Parathyroid adenoma (tissue), 2 donors: ENCODE measurements at regions not wholly inside any gene's neighbourhood (a gene's known extent, or its start where the extent isn't known, plus 50 kb on each side); places are given as distances from the start of the nearest gene placed in this dataset.

ENCODE experiments used
- H2AFZ ChIP-seq: fragments of 300-600 bp; sonication (generic); one replicate; pipeline ENCODE4 v1.7.0; 2017; ENCODE audit warnings: antibody characterized with exemption, mild to moderate bottlenecking
- H3K27ac ChIP-seq: fragments of 300-600 bp; sonication (generic); one replicate; pipeline ENCODE4 v1.7.0; 2017
- H3K27me3 ChIP-seq: fragments of 300-600 bp; sonication (generic); one replicate; pipeline ENCODE4 v1.7.0; 2017; ENCODE audit warnings: low read length; ENCODE audit not compliant: control insufficient read depth, insufficient read depth
- H3K36me3 ChIP-seq: fragments of 300-600 bp; sonication (generic); one replicate; pipeline ENCODE4 v1.7.0; 2017; ENCODE audit warnings: low read length; ENCODE audit not compliant: control insufficient read depth, insufficient read depth
- H3K4me1 ChIP-seq: fragments of 300-600 bp; sonication (generic); one replicate; pipeline ENCODE4 v1.7.0; 2017; ENCODE audit warnings: control low read depth
- H3K4me2 ChIP-seq: fragments of 300-600 bp; sonication (generic); one replicate; pipeline ENCODE4 v1.7.0; 2017; ENCODE audit warnings: low read length
- H3K4me3 ChIP-seq: fragments of 300-600 bp; sonication (generic); one replicate; pipeline ENCODE4 v1.7.0; 2017; ENCODE audit warnings: low read depth, low read length
- H3K79me2 ChIP-seq: fragments of 300-600 bp; sonication (generic); one replicate; pipeline ENCODE4 v1.7.0; 2017; ENCODE audit warnings: control low read depth
- H3K9ac ChIP-seq: fragments of 300-600 bp; sonication (generic); one replicate; pipeline ENCODE4 v1.7.0; 2017; ENCODE audit warnings: mild to moderate bottlenecking
- H3K9me3 ChIP-seq: fragments of 300-600 bp; sonication (generic); one replicate; pipeline ENCODE4 v1.7.0; 2017; ENCODE audit warnings: low read length; ENCODE audit not compliant: control insufficient read depth
- CTCF ChIP-seq: fragments of 300-600 bp; sonication (generic); IDR thresholded peaks from one replicate; pipeline ENCODE4 v1.7.0; 2017; ENCODE audit warnings: antibody characterized with exemption, mild to moderate bottlenecking
- donor health status: primary hyperparathyroidism.

GRCh38 chr12:90183201-90183600 lies 474.6 kb upstream of the ATP2B1 start:
- H3K4me3 ChIP-seq, result no peak overlapping the region
- no peaks in the 10 kb centered on the region for H3K79me2 ChIP-seq
- H3K27me3 ChIP-seq, result no peaks in the 10 kb centered on the region
- no peak overlapping the region for H3K9ac ChIP-seq
- H3K27ac ChIP-seq, result no peak overlapping the region
- no peaks in the 10 kb centered on the region for H3K4me1 ChIP-seq
- no peaks in the 10 kb centered on the region for H3K9me3 ChIP-seq
- no peaks in the 10 kb centered on the region for H3K36me3 ChIP-seq
- no peak overlapping the region for H2AFZ ChIP-seq
- TF ChIP-seq CTCF, result no peak
- H3K4me2 ChIP-seq, result no peak overlapping the region

GRCh38 chr12:90181216-90181615 lies 472.6 kb upstream of the ATP2B1 start:
- H2AFZ ChIP-seq, result no peak overlapping the region
- H3K4me3 ChIP-seq, result no peak overlapping the region
- no peak for TF ChIP-seq CTCF
- no peak overlapping the region for H3K27ac ChIP-seq
- no peaks in the 10 kb centered on the region for H3K79me2 ChIP-seq
- no peak overlapping the region for H3K9ac ChIP-seq
- H3K4me2 ChIP-seq, result no peak overlapping the region
- no peaks in the 10 kb centered on the region for H3K4me1 ChIP-seq
- no peaks in the 10 kb centered on the region for H3K9me3 ChIP-seq
- no peaks in the 10 kb centered on the region for H3K36me3 ChIP-seq
- no peaks in the 10 kb centered on the region for H3K27me3 ChIP-seq

- Histone ChIP-seq H3K36me3 (no peaks in the 10 kb centered on the region), H3K4me1 (no peaks in the 10 kb centered on the region), H3K9me3 (no peaks in the 10 kb centered on the region), H3K4me3 (no peak overlapping the region), H3K4me2 (no peak overlapping the region), H2AFZ (no peak overlapping the region), H3K9ac (no peak overlapping the region), H3K27ac (no peak overlapping the region), H3K79me2 (no peaks in the 10 kb centered on the region), H3K27me3 (no peaks in the 10 kb centered on the region)
- no peak for TF ChIP-seq CTCF
Observed at GRCh38 chr12:90174956-90175355, 466.3 kb upstream of the ATP2B1 start.

GRCh38 chr12:90174198-90174510 lies 465.5 kb upstream of the ATP2B1 start:
- Histone ChIP-seq H3K4me2 (no peak overlapping the region), H3K4me3 (no peak overlapping the region), H3K79me2 (no peaks in the 10 kb centered on the region), H3K27ac (no peak overlapping the region), H3K4me1 (no peaks in the 10 kb centered on the region), H3K36me3 (no peaks in the 10 kb centered on the region), H3K9ac (no peak overlapping the region), H2AFZ (no peak overlapping the region), H3K9me3 (no peaks in the 10 kb centered on the region), H3K27me3 (no peaks in the 10 kb centered on the region)
- TF ChIP-seq CTCF, result no peak

- Histone ChIP-seq H3K27me3 (no peaks in the 10 kb centered on the region), H3K4me2 (no peak overlapping the region), H3K9ac (no peak overlapping the region), H3K36me3 (no peaks in the 10 kb centered on the region), H3K27ac (no peak overlapping the region), H2AFZ (no peak overlapping the region), H3K4me3 (no peak overlapping the region), H3K79me2 (no peaks in the 10 kb centered on the region), H3K4me1 (no peaks in the 10 kb centered on the region), H3K9me3 (no peaks in the 10 kb centered on the region)
- TF ChIP-seq CTCF, result no peak
Observed at GRCh38 chr12:90173499-90174197, 465.0 kb upstream of the ATP2B1 start.
